ENCODE measurements at regions not wholly inside any gene's neighbourhood (a gene's known extent, or its start where the extent isn't known, plus 50 kb on each side); places are given as distances from the start of the nearest gene placed in this dataset.

GRCh38 chr3:105158286-105158685 lies 208.4 kb upstream of the ALCAM start:
- no peak overlapping the region for H3K27ac ChIP-seq
- intact Hi-C loops (cut with DNase I) = no loop called here
- no peak for TF ChIP-seq POLR2A (IDR thresholded peaks at IDR 0.05)
- no peak for TF ChIP-seq CTCF (IDR thresholded peaks at IDR 0.05)
- H3K36me3 ChIP-seq (replicated peaks in 1 of 2) = no peaks in the 10 kb centered on the region
- no peaks in the 10 kb centered on the region for H3K27me3 ChIP-seq
- H3K4me3 ChIP-seq = no peak overlapping the region
- no peaks in the 10 kb centered on the region for H3K4me1 ChIP-seq (replicated peaks in 1 of 2)
- no peaks in the 10 kb centered on the region for H3K9me3 ChIP-seq (replicated peaks in 1 of 3)
- DNase-seq = no peak

- no peak for TF ChIP-seq POLR2A (IDR thresholded peaks at IDR 0.05)
- TF ChIP-seq CTCF (IDR thresholded peaks at IDR 0.05) = no peak
- intact Hi-C loops (cut with DNase I) = no loop called here
- H3K36me3 ChIP-seq (replicated peaks in 1 of 2) = no peaks in the 10 kb centered on the region
- H3K27ac ChIP-seq = no peak overlapping the region
- H3K9me3 ChIP-seq (replicated peaks in 1 of 3) = no peaks in the 10 kb centered on the region
- H3K27me3 ChIP-seq = no peaks in the 10 kb centered on the region
- no peak overlapping the region for H3K4me3 ChIP-seq
- H3K4me1 ChIP-seq (replicated peaks in 1 of 2) = no peaks in the 10 kb centered on the region
- 81 to 91% (median 89%) methylated on average over 1 of the region's 1 CpG for WGBS, 4 donors
- no peak for DNase-seq
Measured at GRCh38 chr3:105162448-105162847, 204.3 kb upstream of the ALCAM start.

- Histone ChIP-seq H3K27me3 (no peaks in the 10 kb centered on the region), H3K9me3 (replicated peaks in 1 of 3) (no peaks in the 10 kb centered on the region), H3K4me1 (replicated peaks in 1 of 2) (no peaks in the 10 kb centered on the region), H3K36me3 (replicated peaks in 1 of 2) (no peaks in the 10 kb centered on the region), H3K4me3 (no peak overlapping the region), H3K27ac (no peak overlapping the region)
- TF ChIP-seq CTCF (IDR thresholded peaks at IDR 0.05) (no peak), POLR2A (IDR thresholded peaks at IDR 0.05) (no peak)
- no peak for DNase-seq
- 21 to 47% (median 45%) methylated on average over 1 of the region's 1 CpG for WGBS, 4 donors
- intact Hi-C loops (cut with DNase I) = no loop called here
Measured at GRCh38 chr3:105166893-105167292, 199.8 kb upstream of the ALCAM start.

- intact Hi-C loops (cut with DNase I) = no loop called here
- DNase-seq = no peak
- Histone ChIP-seq H3K27me3 (no peaks in the 10 kb centered on the region), H3K4me1 (replicated peaks in 1 of 2) (no peaks in the 10 kb centered on the region), H3K36me3 (replicated peaks in 1 of 2) (no peaks in the 10 kb centered on the region), H3K27ac (no peak overlapping the region), H3K9me3 (replicated peaks in 1 of 3) (no peaks in the 10 kb centered on the region), H3K4me3 (no peak overlapping the region)
- TF ChIP-seq CTCF (IDR thresholded peaks at IDR 0.05) = no peak
- TF ChIP-seq POLR2A (IDR thresholded peaks at IDR 0.05) = no peak
Measured at GRCh38 chr3:105170423-105170822, 196.3 kb upstream of the ALCAM start.
